Sigmoid colon (tissue), 6 donors: ENCODE measurements at regions not wholly inside any gene's neighbourhood (a gene's known extent, or its start where the extent isn't known, plus 50 kb on each side); places are given as distances from the start of the nearest gene placed in this dataset.

Experiments
- DNase-seq: peaks from one replicate; pipeline ENCODE4 v3.0.0-alpha.2; 2019
- H3K27ac ChIP-seq, 4 donors: fragments of 200-600 bp; sonication (generic); one replicate each; pipeline ENCODE4 v1.5.1; 2016 to 2019; ENCODE audit warnings: mild to moderate bottlenecking in 1 of 4
- H3K27me3 ChIP-seq, 3 donors: fragments of 200-600 bp; sonication (generic); one replicate each; pipeline ENCODE4 v1.5.1; 2019; ENCODE audit warnings: mild to moderate bottlenecking in 1 of 3
- H3K36me3 ChIP-seq, 4 donors: fragments of 200-600 bp; sonication (generic); one replicate each; pipeline ENCODE4 v1.5.1; 2016 to 2019
- H3K4me1 ChIP-seq, 4 donors: fragments of 200-600 bp; sonication (generic); one replicate each; pipeline ENCODE4 v1.5.1; 2017 to 2019
- H3K4me3 ChIP-seq, 4 donors: fragments of 200-600 bp; sonication (generic); one replicate each; pipeline ENCODE4 v1.5.1; 2017 to 2019; ENCODE audit warnings: mild to moderate bottlenecking in 2 of 4, moderate library complexity in 1 of 4
- H3K9me3 ChIP-seq, 4 donors: fragments of 200-600 bp in 3 of 4; sonication (generic) in 3 of 4; one replicate each; pipeline versions ENCODE4 v1.5.1 to v1.6.1; 2013 to 2019
- EP300 ChIP-seq, 4 donors: sonication (generic); formaldehyde crosslinking; IDR thresholded peaks; one replicate each; pipeline ENCODE4 v1.6.1; 2017; ENCODE audit warnings: antibody characterized with exemption in 4 of 4
- POLR2A ChIP-seq, 2 donors: fragments of 450-650 bp; IDR thresholded peaks; one replicate each; pipeline ENCODE4 v1.6.1; 2016; ENCODE audit warnings: antibody characterized with exemption in 2 of 2, mild to moderate bottlenecking in 2 of 2, moderate library complexity in 2 of 2
- POLR2AphosphoS5 ChIP-seq, 4 donors: sonication (generic); formaldehyde crosslinking; IDR thresholded peaks; one replicate each; pipeline ENCODE4 v1.6.1; 2017; ENCODE audit warnings: antibody characterized with exemption in 4 of 4
- WGBS, 2 donors: extraction: QIAGEN DNeasy Blood & Tissue Kit; methylation state at CpG; one replicate each; pipeline ENCODE4 v1.1.7; 2013; 5-methylcytosine and 5-hydroxymethylcytosine counted together
- intact Hi-C: fragments of 100-400 bp; cut with DNase I; formaldehyde crosslinking; loops from one replicate; pipeline ENCODE4 v1.15.1; 2023
- TF ChIP-seq, protein P1 (sequence below), 4 experiments: fragments of 450-650 bp in 3 of 4; fragments of 200-600 bp in 1 of 4; IDR thresholded peaks; one replicate each; pipeline ENCODE4 v1.5.1; 2016 to 2019; ENCODE audit warnings: antibody characterized with exemption in 4 of 4, mild to moderate bottlenecking in 3 of 4, moderate library complexity in 2 of 4
- donor health status: healthy with polysubstance abuse.
- donor health status: healthy.

GRCh38 chr2:150156415-150156814, 331.1 kb downstream of the RND3 start:
- no peak for DNase-seq
- H3K9me3 ChIP-seq = no peaks in the 10 kb centered on the region
- no peaks in the 10 kb centered on the region for H3K4me1 ChIP-seq
- no peaks in the 10 kb centered on the region for H3K27me3 ChIP-seq
- intact Hi-C loops = no loop called here
- H3K4me3 ChIP-seq = no peak overlapping the region
- WGBS, 2 donors = 81 to 82% methylated on average over 3 of the region's 3 CpGs
- H3K27ac ChIP-seq = no peak overlapping the region
- no peaks in the 10 kb centered on the region for H3K36me3 ChIP-seq
- TF ChIP-seq, protein P1, sequence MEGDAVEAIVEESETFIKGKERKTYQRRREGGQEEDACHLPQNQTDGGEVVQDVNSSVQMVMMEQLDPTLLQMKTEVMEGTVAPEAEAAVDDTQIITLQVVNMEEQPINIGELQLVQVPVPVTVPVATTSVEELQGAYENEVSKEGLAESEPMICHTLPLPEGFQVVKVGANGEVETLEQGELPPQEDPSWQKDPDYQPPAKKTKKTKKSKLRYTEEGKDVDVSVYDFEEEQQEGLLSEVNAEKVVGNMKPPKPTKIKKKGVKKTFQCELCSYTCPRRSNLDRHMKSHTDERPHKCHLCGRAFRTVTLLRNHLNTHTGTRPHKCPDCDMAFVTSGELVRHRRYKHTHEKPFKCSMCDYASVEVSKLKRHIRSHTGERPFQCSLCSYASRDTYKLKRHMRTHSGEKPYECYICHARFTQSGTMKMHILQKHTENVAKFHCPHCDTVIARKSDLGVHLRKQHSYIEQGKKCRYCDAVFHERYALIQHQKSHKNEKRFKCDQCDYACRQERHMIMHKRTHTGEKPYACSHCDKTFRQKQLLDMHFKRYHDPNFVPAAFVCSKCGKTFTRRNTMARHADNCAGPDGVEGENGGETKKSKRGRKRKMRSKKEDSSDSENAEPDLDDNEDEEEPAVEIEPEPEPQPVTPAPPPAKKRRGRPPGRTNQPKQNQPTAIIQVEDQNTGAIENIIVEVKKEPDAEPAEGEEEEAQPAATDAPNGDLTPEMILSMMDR (IDR thresholded peaks at IDR 0.05) = no peak
- no peak for TF ChIP-seq EP300 (IDR thresholded peaks at IDR 0.05)
- no peak for TF ChIP-seq POLR2A (IDR thresholded peaks at IDR 0.05)
- TF ChIP-seq POLR2AphosphoS5 (IDR thresholded peaks at IDR 0.05) = no peak

DNA sequence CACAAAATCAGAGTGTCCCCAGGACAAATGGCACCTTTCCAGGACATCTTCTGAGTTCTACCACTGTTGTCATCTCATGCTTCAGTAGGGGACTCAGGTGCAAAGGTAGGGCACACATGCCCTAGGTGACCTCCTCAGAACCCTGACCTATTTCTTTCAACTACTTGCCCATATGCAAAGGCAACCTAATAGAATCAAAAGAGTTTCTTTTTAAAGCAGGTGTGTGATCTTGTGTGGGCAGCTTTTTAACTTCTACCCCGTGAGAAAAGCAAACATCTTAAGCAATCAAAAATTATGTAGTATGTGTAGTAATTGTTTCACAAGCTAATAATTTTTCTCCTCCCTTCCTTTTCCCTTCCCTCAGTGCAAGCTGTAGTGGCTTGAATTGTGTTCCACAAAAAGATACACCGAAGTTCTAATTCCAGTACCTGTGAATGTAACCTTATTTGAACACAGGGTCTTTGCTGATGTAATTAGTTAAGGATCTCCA, 333.1 kb downstream of the RND3 start:
- no peak overlapping the region for H3K27ac ChIP-seq
- 16 to 73% methylated on average over 2 of the region's 2 CpGs for WGBS, 2 donors
- no peak for TF ChIP-seq POLR2A (IDR thresholded peaks at IDR 0.05)
- H3K4me3 ChIP-seq = no peak overlapping the region
- no peaks in the 10 kb centered on the region for H3K9me3 ChIP-seq
- H3K27me3 ChIP-seq = no peaks in the 10 kb centered on the region
- no peaks in the 10 kb centered on the region for H3K4me1 ChIP-seq
- no peak for DNase-seq
- intact Hi-C loops = no loop called here
- no peaks in the 10 kb centered on the region for H3K36me3 ChIP-seq

DNA sequence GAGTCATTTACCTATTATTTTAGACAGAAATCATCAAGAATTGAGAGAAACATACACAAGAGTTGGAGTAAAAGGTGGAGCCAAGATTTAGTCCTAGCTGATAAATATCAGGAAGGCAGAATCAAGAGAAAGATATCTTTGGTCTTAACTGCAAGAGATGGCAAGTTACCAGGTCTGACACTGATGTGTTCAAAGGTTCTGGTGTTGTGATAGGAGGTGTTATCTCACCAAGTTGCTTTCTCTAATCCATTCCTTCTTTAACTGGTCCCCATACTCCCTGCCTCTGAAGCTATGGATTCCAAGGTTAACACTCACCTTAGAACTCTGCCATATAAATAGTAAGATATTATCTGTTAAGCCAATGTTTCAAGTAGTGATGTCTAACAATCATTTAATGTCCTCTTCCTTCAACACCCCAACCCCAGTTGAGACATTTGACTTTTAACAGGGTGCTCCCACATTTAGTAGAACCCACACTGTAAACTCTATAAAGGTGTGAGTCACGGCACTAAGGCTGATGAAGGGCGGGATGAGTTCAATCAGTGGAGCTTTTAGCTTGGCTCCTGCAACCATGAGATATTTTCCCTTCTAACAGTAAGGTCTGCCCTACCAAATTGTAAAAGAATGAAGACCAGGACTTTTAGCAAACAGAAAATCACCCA, 333.7 kb downstream of the RND3 start:
- intact Hi-C loops = no loop called here
- DNase-seq = no peak
- Histone ChIP-seq H3K9me3 (no peaks in the 10 kb centered on the region), H3K4me1 (no peaks in the 10 kb centered on the region), H3K36me3 (no peaks in the 10 kb centered on the region), H3K27me3 (no peaks in the 10 kb centered on the region), H3K4me3 (no peak overlapping the region), H3K27ac (no peak overlapping the region)
- TF ChIP-seq, protein P1 (IDR thresholded peaks at IDR 0.05) = no peak
- TF ChIP-seq POLR2A (IDR thresholded peaks at IDR 0.05) = no peak
- no peak for TF ChIP-seq POLR2AphosphoS5 (IDR thresholded peaks at IDR 0.05)
- no peak for TF ChIP-seq EP300 (IDR thresholded peaks at IDR 0.05)
- 30 to 81% methylated on average over 2 of the region's 2 CpGs for WGBS, 2 donors

- no peaks in the 10 kb centered on the region for H3K4me1 ChIP-seq
- no peak overlapping the region for H3K27ac ChIP-seq
- no peaks in the 10 kb centered on the region for H3K27me3 ChIP-seq
- TF ChIP-seq EP300 (IDR thresholded peaks at IDR 0.05) (no peak), POLR2A (IDR thresholded peaks at IDR 0.05) (no peak), POLR2AphosphoS5 (IDR thresholded peaks at IDR 0.05) (no peak)
- TF ChIP-seq, protein P1 (IDR thresholded peaks at IDR 0.05) = no peak
- DNase-seq = no peak
- H3K9me3 ChIP-seq = no peaks in the 10 kb centered on the region
- H3K4me3 ChIP-seq = no peak overlapping the region
- intact Hi-C loops = no loop called here
- 12 to 58% methylated on average over 2 of the region's 2 CpGs for WGBS, 2 donors
- no peaks in the 10 kb centered on the region for H3K36me3 ChIP-seq
Observed at GRCh38 chr2:150152230-150152629, 335.2 kb downstream of the RND3 start.

GRCh38 chr2:150150144-150150543, 337.3 kb downstream of the RND3 start:
- Histone ChIP-seq H3K4me3 (no peak overlapping the region), H3K27me3 (no peaks in the 10 kb centered on the region), H3K9me3 (peaks cover 0 to 10% (median 6%) of the 10 kb centered on the region in 4 donors), H3K27ac (no peak overlapping the region), H3K36me3 (no peaks in the 10 kb centered on the region), H3K4me1 (no peaks in the 10 kb centered on the region)
- TF ChIP-seq, protein P1 (IDR thresholded peaks at IDR 0.05) = no peak
- no peak for TF ChIP-seq POLR2AphosphoS5 (IDR thresholded peaks at IDR 0.05)
- TF ChIP-seq EP300 (IDR thresholded peaks at IDR 0.05) = no peak
- TF ChIP-seq POLR2A (IDR thresholded peaks at IDR 0.05) = no peak
- 11 to 27% methylated on average over 2 of the region's 2 CpGs for WGBS, 2 donors
- no peak for DNase-seq
- intact Hi-C loops = no loop called here
